GM11168 (cell line): ENCODE measurements at regions not wholly inside any gene's neighbourhood (a gene's known extent, or its start where the extent isn't known, plus 50 kb on each side); places are given as distances from the start of the nearest gene placed in this dataset.

Experiments
- in situ Hi-C: fragments of 300-500 bp; cut with MboI; formaldehyde crosslinking; loops from one replicate; pipeline ENCODE4 v1.12.0; 2022; ENCODE audit warnings: low sequenced_read_pairs; ENCODE audit not compliant: unreplicated experiment

DNA sequence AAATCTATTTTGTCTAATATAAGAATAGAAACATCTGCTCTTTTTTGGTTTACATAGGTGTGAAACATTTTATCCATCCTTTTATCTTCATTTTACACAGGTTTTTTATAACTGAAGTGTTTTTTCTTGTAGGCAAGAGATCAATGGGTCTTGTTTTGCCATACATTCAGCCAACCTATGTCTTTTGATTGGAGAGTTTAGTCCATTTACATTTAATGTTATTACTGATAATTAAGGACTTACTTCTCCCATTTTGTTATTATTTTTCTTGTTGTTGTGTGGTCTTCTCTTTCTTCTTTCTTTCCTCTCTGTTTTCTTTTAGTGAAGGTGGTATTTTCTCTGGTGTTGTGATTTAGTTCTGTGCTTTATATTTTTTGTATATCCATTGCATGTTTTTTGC is 785.3 kb downstream of the ARAP2 start:
- in situ Hi-C loops: no loop called here

DNA sequence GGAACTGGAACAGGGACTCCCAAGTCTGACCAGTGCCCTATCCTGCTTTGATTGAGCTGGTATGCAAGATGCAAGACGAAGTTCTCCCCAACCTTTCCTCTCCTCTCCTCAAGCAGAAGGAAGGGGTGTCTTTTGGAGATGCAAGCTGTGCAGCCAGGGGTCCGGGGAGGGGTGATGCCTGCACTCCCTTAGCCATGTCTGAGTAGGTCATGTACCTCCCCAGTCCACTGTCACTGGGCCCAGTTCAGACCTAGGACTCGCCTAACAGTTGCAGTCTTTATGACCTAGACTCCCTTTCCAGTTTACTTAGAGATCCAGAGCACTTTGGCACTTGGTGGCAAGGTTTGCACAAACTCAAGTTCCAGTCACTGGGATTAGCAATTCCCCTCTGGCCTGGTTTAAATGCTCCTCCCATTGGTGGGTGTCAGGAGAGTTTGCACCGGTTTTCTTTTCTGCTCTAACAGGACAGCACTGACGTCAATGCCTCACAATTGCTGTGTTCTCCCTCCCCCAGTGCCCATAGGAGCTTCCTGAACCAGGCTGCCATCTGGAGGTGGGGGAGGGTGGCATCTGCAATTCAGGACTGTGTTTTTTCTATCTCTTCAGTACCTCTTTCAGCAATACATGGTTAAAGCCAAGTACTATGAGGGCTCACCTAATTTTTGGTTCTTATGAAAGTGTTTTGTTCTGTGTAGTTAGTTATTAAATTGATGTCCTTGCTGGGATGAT is 782.2 kb downstream of the ARAP2 start:
- in situ Hi-C loops: loop anchor here (10.0 kb wide), 1 partner anchor 83 kb away; no protein-coding TSS in a partner anchor

DNA sequence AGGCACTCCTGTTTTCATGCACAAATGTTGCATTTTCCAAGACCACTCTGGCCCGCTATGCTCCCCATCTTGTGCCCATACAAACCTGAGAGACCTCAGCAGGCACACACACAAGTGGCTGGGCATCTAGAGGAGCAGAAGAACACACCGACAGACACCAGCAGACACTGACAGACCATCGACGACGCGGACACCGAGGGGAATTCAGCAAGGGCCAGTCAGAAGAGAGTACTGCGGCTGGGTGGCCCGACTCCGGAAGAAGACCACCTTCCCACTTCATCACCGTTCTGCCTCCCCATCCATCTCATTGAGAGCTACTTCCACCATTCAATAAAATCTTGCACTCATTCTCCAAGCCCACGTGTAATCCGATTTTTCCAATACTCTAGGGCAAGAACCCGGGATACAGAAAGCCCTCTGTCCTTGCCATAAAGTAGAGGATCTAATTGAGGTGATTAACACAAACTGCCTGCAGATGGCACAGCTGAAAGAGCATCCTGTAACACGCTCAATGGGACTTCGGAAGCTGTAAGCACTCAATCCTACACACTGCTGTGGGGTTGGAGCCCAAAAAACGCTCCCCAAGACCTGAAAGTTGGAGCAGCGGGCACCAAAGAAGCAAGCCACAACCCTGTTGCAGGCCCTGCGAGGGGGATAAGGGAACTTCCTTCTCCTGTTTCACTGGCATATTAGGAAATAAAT is 780.9 kb downstream of the ARAP2 start:
- in situ Hi-C loops: loop anchor here (10.0 kb wide), 1 partner anchor 81 kb away; no protein-coding TSS in a partner anchor

DNA sequence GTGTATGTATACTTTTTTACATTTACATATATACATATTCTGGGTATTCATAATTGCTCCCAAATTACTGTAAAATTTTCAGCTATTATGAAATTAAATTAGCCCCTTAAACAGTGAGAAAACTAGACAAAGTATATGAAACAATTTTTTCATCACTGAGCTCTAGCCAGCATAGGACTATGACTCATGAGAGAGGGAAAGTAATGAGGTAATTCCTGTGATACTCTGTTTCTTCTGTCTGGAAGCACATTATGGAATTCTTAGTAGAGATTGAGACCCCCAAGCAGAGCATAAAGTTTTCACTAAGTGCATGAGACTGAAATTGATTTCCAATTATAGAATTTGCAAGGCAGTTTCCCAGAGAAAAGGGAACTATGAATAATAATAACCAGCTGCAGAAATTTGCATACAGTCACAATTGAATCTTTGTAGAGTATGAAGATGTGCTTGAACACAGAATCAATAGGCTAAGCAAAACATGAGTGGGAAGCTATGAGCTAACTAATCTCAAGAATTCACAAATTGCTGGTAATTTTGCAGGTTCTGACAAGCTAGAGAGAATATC is 779.3 kb downstream of the ARAP2 start:
- in situ Hi-C loops: loop anchor here (10.0 kb wide), 1 partner anchor 80 kb away; no protein-coding TSS in a partner anchor

DNA sequence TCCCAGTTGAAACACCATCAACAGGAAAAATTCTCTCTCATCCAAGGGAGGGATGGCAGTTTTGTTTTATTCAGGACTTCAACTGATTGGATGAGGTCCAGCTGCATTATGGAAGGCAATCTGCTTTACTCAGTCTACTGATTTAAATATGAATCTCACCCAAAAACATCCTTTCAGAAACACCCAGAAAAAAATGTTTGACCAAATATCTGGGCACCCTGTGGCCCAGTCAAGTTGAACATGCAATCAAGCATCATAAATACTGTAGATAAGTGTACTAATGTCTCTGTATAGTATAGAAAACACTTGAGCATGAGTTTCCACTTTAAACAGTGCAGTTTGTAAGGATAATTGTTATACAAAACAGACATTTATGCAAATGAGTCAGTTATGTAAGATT is 753.2 kb downstream of the ARAP2 start:
- in situ Hi-C loops: no loop called here

DNA sequence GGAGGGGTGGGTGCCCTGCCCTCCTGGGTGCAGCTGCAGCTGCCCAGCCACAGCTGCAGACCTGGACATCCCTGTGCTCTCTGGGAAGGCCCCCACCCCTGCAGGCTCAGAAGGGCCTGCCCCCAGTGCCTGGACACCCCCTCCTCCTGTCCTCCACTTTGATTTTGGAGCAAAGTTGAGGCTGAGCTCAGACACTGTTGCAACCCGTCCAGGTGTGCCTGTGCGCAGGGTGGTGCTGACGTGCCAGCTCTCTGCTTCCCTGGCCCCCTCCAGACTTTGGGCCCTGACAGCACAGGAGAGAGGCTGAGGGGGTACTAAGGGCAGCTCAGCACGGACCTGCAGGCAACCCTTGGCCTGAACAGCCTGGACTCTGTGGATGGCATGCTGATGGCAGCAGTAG is 750.3 kb downstream of the ARAP2 start:
- in situ Hi-C loops: no loop called here

DNA sequence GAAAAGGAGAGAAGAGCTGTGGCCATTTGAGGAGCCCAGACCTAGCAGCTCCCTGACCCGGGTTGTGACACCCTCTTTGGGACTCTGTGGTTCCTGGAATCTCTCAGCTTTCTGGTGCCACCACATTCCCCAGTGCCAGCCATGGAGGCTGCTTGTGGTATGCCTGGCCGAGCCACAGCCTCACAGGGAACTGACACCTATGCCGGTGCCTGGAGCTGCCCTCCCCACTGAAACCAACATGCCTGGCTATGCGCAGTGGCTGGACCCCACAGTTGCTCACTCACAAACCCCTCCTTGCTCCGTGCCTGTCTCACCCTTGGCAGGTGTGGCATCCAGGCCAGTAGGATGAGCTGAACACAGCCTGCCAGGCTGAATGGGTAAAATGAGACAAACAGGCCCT is 749.4 kb downstream of the ARAP2 start:
- in situ Hi-C loops: no loop called here

DNA sequence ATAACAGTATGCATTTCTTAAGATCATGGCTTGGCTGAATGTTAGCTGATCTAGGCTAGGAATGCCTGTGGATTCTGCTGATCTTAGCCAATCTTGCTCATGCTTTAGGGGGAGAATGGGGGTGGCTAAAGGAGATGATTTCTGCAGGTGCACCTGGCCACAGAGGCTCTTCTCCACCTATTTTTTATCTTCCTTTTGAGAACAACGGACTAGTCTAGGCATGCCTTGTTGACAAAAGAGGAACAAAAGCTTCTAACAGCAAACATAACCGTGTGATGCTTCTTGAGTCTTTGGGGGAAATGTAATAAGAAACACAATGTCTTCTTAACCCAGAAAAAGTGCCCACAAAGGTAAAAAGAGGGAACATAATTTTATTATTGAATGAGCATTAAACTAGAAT is 743.5 kb downstream of the ARAP2 start:
- in situ Hi-C loops: no loop called here

DNA sequence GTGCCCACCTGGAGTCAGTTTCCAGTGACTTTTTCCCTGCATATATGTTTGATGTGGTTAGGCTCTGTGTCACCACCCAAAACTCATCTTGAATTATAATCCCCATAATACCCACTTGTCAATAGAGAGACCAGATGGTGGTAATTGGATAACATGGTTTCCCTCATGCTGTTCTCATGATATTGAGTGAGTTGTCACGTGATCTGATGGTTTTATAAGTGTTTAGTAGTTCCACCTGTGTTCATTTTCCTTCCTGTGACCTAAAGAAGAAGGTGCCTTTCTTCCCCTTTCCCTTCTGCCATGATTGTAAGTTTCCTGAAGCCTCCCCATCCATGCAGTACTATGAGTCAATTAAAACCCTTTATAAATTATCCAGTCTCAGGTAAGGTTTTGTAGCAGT is 740.9 kb downstream of the ARAP2 start:
- in situ Hi-C loops: no loop called here

DNA sequence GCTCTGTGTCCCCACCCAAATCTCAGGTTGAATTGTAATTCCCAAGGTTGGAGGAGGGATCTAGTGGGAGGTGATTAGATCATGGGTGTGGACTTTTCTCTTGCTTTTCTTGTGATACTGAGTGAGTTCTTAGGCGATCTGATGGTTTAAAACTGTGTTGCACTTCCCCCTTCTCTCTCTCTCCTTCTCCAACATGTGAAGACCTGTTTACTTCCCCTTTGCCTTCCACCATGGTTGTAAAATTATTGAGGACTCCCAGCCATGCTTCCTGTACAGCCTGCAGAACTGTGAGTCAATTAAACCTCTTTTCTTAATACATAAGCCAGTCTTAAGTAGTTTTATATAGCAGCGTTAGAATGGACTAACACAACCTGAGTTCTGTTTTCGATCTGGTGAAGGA is 738.2 kb downstream of the ARAP2 start:
- in situ Hi-C loops: no loop called here

DNA sequence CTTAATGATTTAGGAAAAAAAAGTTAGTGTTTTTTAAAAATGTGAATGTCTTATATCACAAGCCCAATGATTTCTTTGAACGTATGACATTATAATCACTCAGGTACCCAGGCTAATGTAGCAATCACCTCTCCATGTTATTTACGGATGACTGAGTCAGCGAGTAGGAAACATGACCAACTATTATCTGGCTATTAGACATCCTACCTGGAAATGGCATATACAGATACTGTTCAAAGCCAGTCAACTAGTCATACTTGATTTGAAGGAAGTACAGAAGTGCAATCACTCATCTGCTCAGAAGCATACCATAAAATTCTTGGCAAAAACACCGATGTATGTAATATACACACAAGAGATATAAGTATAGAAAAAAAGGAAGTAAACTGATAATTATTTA is 732.5 kb downstream of the ARAP2 start:
- in situ Hi-C loops: no loop called here

DNA sequence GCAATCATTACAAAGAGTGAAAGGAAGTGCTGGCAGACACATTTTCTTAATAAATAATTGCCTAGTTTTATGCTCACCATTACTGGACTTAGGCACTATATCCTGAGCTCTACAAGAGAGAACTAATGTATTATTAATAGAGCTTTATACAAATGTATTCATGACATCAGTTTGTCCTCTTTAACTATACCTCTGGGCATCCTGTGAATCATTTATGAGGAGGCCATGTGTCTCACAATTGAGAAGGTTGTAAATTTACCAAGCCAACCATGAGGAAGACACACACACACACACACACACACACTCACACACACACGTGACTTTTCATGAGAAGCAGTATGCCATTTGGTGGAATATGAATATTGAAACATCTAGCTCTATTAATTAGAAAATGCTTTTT is 728.2 kb downstream of the ARAP2 start:
- in situ Hi-C loops: no loop called here

DNA sequence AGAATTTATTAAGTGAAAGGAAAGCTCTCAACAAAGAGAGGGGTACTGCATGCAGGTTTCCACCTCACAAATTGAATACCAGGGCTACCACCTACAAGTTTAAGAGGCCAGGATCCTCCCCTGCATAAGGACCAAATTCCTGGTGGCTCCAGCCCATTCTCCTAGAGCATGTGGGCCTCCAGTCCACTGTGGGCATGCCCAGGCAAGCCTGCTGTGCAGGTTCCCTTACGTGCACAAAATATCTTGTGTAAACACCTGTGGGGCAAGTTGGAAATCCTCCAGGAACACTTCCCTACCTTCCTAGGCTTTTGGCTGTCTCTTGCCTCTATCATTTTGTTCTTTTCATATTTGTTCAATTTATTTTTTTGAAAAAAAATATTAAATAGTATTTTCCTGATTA is 724.3 kb downstream of the ARAP2 start:
- in situ Hi-C loops: no loop called here

DNA sequence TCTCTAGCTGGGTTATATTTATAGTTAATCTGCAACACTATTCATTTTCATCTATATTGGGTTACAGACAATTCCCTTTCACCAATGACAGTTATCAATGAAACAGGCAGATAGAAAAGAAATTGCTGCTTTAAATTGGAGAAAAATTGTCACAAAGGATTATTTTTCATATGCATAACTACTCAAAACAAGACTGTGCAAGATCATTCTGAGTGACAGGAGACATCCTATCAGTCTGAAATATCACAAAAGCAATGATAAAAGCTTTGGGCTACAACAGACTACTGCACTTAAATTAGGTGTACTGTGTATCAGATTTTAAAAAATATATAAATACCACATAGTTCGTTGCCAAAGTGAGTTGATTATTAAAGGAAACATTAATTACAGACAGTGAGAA is 722.6 kb downstream of the ARAP2 start:
- in situ Hi-C loops: no loop called here

DNA sequence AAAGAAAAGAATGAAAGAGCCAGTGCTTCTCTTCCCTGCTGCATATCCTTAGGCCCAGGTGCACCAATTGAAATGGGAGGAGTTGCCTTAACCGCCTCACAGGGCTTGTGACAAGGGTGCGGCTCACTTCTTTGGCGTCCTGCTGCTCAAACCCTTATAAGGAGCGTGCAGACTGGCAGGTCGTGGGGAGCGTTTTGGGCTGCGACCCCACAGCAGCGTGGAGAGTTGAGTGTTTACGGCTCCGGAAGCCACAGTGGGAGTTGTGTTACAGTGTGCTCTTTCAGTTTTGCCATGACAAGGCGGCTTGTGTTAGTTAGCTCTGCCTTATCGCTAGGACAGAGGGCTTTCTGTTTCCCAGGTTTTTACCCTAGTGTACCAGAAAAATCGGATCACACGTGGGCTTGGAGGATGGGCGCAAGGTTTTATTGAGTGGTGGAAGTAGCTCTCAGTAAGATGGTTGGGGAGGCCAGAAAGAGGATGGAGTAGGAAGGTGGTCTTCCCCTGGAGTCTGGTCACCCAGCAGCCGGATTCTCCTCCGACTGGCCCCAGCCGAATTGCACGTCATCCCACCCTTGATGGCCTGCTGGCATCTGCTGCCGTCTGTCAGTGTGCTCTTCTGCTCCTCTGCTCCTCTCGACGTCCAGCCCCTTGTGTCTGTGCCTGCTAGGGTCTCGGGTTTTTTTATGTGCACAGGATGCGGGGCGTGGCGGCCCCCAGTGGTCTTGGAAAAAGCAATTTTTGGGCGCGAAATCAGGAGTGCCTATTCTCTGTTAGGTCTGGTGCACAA is 718.9 kb downstream of the ARAP2 start:
- in situ Hi-C loops: no loop called here

DNA sequence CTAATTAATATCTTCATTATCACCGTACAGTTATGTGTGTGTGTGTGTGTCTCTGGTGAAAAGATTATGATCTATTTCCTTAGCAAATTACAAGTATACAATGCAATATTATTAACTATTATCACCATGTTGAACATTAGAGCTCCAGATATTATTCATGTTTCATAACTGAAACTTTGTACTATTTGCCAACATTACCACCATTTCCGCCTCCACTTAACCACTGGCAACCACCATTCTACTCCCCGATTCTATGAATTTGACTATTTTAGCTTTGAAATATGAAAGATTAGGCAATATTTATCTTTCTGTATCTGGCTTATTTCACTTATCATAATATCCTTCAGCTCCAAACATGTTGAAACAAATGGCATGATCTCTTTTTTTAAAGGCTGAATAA is 717.9 kb downstream of the ARAP2 start:
- in situ Hi-C loops: no loop called here

DNA sequence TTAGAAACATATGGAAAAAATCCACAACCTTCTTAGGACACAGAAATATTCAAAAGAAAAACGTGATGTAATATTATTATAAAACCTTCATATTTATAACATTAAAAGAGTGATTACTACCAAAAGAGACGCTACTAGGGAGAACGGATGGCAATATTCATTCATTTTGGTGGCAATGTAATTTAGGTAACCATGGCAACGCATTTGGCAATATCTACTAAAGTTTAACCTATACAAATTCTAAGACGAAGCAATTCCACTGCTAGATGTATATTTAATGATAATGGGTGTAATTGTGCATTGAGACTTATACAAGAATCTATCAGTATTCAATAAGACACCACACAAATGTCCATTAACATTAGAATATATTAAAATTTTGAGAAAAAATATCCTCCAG is 709.4 kb downstream of the ARAP2 start:
- in situ Hi-C loops: no loop called here

DNA sequence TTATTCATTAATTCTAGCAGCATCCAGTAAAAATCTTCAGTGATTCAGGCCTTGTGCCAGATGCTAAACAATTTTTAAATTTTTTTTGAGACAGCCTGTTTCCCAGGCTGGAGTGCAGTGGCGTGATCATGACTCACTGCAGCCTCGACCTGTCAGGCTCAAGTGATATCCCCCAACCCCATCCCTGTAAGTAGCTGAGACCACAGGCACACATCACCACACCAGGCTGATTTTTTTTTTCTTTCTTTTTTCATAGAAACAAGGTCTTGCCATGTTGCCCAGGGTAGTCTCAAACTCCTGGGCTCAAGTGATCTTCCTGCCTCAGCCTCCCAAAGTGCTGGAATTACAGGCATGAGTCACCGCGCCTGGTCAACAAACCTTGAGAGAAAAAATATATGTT is 705.5 kb downstream of the ARAP2 start:
- in situ Hi-C loops: no loop called here

DNA sequence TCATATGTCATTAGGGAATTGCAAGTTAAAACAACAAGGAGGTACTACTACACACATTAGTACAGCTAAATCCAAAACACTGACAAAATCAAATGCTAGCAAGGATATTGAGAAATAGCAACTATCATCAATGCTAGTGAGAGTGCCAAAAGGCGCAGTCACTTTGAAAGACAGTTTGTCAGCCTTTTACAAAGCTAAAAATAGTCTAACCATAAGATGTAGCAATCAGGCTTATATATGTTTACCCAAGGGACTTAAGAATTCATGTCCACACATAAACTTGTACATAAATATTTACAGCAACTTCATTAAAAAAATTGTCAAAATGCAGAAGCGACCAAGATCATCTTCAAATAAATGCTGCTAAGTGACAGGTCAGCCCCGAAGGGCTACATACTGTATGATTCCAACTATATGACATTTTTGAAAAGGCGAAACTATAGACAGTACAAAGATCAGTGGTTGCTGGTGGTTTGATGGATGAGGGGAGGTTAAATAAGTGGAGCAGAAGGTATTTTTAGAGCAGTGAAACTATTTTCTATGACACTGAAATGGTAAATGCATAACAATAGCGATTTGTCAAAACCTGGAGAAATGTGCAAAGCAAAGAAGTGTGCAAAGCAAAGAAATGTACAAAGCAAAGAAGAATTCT is 704.8 kb downstream of the ARAP2 start:
- in situ Hi-C loops: loop anchor here (10.0 kb wide), 1 partner anchor 75 kb away; no protein-coding TSS in a partner anchor
